ENCODE measurements at regions not wholly inside any gene's neighbourhood (a gene's known extent, or its start where the extent isn't known, plus 50 kb on each side); places are given as distances from the start of the nearest gene placed in this dataset.
"Not testable (repeated sequence)": the region's sequence is repeated elsewhere in the genome, so short reads cannot be mapped to it uniquely, and the experiment has no call there.

DNA sequence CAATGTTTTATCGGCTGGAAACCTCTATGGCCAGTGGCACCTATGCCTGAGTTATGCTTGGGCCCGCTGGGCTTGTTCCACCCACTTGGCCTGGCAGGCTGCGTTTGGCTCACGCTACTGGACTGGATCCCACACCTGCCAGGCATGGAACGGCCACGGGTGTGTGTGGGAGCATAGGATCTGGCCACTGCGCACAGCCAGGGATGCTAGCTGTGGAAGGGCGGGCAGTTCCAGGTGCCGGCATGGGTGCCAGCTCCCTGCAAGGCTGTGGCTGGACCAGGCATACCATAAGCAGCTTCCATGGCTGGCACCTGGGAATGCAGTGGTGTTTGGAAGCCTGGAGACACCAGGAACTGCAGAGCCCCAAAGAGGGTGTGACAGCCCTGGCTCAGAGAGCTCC lies 1063.9 kb upstream of the ACO1 start:
- intact Hi-C loops (cut with DNase I): no loop called here
- no peak for ATAC-seq
- no peak for DNase-seq (ENCODE audit: missing footprints)

DNA sequence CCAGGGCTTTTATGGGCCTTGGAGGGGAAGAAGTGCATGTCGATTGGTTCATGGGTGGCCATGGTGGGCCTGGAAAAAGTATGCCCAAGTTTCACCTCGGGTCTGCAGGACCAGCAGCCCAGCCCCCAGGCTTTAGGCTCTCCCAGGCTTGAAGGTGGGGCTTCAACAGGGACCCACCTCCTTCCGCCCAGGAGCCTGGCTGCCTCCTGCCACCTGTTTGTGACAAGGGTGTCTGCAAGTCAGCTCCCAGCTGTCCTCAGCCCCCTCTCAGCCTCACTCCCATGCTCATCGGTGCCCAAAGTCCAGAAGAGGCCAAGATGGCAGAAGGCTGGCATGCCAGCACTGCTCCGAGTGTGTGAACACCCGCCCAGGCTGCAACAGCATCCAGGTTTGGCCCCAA lies 1063.2 kb upstream of the ACO1 start:
- DNase-seq (ENCODE audit: missing footprints): no peak
- intact Hi-C loops (cut with DNase I): no loop called here
- no peak for ATAC-seq

DNA sequence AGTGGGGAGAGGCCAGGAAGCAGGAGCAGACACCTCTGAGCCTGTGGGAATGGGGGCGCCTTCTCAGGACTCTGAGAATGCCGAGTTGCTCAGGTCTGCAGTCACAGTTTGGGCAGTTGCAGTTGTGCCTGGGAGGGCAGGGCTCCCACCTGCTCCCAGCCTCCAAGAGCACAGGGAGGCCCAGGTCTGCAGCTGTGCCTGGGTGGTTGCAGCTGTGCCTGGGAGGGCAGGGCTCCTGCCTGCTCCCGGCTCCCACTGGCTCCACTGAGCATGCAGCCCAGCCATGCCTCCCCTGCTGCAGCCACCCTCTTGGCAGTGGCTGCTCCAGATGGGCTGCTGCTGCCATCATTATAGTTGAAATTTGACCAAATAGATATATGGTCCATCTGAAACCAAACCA lies 1062.8 kb upstream of the ACO1 start:
- no peak for DNase-seq (ENCODE audit: missing footprints)
- intact Hi-C loops (cut with DNase I): no loop called here
- ATAC-seq: no peak

DNA sequence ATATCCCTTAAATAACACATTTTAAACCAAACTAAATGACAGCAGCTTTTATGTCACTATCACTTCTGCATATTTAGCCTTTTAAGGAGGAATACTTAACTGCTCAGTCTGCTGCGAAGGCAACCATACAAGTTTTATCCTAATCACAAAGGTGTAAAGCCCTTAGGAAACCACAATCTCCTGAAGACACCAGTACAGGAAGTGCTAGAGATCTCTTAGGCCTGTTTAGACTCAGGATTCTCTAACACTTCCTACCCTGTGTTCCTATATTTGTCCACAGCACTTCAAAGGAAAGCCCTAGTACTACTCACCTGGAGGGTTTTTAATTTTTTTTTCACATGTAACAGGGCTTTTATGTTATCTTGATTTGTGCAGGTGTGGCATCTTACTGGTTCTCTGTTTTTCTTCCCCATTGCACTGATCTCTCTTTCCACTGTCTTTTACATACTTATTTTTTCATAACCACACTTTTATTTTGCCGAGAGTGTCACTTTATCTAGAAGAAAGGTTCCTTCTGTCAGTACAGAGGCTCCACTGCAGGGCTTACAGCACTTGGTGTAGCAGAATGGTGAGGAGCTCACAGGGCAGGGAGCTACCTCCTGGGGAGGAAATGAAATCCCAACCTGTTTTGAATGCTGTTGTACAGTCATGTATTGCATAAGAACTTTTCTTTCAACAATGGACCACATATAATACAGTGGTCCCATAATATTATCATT lies 1060.6 kb upstream of the ACO1 start:
- DNase-seq (ENCODE audit: missing footprints) (no peak), ATAC-seq (no peak)
- intact Hi-C loops (cut with DNase I): no loop called here

DNA sequence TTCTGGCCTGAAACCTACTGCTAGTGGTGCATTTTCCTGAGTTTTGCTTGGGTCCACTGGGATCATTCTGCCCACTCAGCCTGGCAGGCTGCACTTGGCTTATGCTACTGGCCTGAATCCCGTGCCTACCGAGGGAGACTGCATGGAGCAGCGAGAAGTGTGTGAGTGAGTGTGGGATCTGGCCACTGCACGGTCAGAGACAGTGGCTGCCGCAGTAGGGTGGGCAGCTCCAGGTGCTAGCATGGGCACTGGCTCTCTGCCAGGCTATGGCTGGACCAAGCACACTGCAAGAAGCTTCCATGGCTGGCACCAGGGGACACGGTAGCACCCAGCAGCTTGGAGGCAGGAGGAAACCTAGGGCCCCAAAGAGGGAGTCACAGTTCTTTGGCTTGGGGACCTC lies 1058.7 kb upstream of the ACO1 start:
- intact Hi-C loops (cut with DNase I): no loop called here
- ATAC-seq (no peak), DNase-seq (ENCODE audit: missing footprints) (no peak)

DNA sequence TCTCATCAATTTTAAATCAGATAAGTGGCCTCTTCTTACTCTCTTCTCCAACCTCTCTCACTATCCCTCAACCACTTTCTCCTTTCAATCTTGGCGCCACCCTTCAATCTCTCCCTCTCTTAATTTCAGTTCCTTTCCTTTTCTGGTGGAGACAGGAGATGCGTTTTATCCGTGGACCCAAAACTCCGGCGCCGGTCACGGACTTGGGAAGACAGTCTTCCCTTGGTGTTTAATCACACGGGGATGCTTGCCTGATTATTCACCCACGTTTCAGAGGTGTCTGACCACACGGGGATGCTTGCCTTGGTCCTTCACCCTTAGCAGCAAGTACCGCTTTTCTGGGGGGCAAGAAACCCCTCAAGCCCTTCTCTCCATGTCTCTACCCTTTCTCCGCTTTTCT lies 1057.6 kb upstream of the ACO1 start:
- DNase-seq (ENCODE audit: missing footprints); ATAC-seq; intact Hi-C loops (cut with DNase I): not testable (repeated sequence)

DNA sequence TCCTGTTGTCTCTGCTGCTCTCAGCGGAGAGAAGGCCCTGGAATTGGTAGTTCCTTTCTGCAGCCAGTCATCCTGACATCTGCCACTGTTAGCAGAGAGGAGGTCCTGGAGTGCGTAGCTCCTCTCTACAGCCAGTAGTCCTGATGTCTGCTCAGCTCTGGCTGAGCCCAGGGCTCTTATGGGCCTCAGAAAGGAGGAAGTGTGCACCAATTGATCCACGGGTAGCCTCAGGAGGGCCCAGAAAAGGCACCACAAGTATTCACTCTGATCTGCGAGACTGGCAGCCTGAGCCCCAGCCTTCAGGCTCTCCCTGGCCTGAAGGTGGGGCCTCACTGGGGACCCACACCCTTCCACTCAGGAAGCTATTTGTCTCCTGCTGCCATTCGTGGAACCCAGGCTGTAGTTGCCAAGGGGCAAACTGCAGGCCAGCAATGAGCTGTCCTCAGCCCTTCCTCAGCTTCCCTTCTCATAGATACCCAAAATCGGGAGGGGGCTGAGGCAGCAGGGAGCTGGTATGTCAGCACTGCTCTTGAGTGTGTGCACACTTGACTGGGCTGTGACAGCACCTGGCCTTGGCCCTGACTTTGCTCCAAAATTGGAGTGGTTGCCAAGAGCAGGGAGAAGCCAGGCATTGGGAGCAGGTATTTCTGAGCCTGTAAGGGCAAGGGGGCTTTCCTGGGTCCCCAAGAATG lies 1049.5 kb upstream of the ACO1 start:
- intact Hi-C loops (cut with DNase I): no loop called here
- ATAC-seq (no peak), DNase-seq (ENCODE audit: missing footprints) (no peak)

DNA sequence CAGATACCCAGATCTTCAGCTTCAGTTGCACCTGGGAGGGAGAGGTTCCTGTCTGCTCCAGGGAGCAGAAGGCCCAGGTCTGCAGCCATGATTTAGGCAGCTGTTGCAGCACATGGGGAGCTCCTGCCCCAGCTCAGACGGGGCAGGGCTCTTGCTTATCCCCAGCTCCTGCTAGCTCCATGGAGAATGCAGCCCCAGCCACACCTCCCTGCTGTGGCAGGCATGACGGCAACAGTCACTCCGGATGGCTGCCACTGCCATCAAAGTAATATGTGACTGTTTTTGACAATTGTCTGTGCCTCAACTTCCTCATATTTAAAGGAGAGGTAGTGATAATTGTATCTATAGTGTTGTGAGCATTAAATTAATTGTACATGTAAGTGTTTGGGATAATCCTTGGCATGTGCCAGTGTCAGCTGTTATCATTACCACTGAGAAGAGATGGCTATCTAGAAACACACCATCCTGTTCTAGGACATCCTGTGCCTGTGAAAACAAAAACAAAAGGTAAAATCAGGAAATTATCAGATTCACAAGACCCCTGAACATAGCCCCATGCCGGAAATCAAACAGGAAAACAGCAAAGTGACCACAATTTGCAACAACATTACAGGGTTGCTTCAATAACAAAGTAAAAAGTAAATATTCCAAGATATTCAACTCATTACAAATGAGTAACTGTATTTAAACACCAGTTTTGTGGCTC lies 1048.8 kb upstream of the ACO1 start:
- intact Hi-C loops (cut with DNase I): no loop called here
- DNase-seq (ENCODE audit: missing footprints) (no peak), ATAC-seq (no peak)

DNA sequence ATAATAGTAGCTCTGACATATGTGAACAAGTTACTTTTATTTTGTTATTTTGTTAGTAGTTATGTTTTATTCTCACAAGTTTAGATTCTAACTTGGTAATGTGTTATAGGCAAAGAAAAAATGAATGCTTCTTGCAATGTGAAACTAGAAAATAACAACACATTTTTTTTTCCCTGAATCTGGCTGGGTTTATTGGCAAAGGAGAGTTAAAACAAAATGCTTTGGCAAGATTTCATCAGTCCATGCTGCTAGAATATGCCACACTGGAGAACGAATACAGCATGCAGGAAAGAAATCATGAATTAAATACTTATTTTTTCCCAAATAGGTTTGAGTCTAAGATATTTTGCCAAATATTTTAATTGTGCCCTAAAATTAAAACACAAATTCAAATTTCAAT lies 1048.1 kb upstream of the ACO1 start:
- DNase-seq (ENCODE audit: missing footprints): no peak
- intact Hi-C loops (cut with DNase I): no loop called here

DNA sequence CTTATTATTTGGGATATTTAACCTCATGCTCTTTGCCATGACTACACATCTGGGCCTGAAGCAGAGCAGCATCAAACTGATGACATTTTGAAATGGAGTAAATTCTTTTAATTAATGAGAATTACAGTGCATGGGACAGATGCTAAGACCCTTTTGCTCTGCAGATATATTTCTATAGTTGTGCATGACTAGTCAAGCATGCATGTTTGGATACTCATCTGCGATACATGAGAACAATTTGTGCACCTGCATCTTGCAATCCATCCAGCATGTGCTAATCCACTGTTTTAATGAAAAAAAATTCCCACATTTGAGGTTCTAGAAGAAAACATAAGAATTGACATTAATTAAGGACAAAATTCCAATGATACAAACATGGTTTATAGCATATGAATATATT lies 1047.6 kb upstream of the ACO1 start:
- DNase-seq (ENCODE audit: missing footprints) (no peak), ATAC-seq (no peak)
- intact Hi-C loops (cut with DNase I): no loop called here

More for the DNA sequence above, 1048.1 kb upstream of the ACO1 start:
- ATAC-seq: no peak

DNA sequence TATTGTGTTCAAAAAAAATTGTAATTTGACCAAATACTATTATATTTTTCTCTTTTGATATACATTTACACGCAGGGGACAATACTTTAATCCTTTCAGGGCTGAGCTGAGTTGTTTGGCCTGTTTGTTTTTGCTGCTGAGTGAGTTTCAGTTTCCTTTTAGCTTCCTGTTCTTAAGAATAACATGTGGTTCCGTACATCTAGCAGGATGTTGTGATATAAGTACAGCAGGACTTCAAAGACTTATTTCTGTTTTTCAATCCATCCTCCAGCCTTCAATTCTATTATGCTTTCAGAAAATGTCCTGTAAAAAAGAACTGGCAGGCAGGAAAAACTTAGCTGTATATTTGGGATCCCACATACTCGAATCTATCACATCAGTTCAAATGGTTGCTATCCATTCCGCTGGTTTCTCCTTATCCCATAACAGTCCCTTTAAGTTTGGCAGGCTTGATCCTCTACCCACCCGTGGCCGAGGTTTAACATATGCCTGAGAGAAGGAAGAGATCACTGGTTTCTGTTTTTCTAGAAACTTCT lies 1037.3 kb upstream of the ACO1 start:
- ATAC-seq: no peak

DNA sequence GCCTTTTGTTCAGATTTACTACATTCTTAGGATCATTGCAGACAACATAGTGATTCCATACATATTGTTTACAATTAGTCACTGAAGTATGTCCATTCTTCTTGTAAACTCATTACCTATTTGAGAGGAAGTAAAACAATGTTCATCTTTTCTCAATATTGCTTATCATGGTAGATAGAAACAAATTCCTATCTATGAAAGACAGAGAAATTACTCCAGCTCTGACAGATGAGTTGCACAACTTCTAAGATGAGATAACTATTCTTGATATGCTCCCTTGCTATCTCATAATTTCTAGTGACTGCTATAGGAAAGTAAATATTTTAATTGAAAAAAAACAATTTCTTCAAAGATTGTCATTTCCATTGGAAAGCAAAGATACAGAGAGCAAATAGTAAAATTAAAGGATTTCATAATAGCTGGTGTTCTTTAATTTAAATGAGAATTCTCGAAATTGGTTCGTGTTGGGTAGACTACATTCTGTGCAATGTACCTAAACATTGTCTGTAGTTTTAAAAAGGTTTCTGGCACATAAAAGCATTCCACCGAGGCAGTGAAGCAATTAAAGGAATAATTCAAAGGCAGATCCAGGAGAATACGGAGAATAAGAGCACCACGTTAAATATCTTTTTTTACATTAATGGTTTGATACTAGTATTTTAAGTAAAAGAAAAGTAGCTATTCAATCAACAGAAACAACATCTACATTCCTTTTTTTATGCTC lies 1029.1 kb upstream of the ACO1 start:
- intact Hi-C loops (cut with DNase I): no loop called here
- no peak for ATAC-seq

More for the DNA sequence above, 1037.3 kb upstream of the ACO1 start:
- no peak for DNase-seq (ENCODE audit: missing footprints)
- intact Hi-C loops (cut with DNase I): no loop called here

DNA sequence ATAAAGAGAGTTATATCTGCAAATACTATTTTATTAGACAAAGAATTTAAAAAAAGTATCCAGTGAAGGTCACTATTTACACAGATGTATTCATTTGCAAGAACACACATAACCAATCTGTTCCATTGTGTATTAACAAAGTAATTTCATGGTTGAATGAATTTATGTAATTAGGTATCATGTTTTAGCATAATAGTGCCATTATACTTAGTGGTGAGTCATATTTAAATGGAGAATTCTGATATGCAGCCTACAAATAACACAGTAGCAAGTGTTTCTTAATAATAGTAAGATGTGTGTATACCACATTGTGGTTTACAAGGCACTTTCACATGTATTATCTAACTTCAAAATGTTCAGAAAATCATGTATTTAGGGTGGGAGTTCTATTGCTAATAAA lies 1028.5 kb upstream of the ACO1 start:
- no peak for ATAC-seq
- DNase-seq (ENCODE audit: missing footprints): no peak
- intact Hi-C loops (cut with DNase I): no loop called here

More for the DNA sequence above, 1029.1 kb upstream of the ACO1 start:
- DNase-seq (ENCODE audit: missing footprints): no peak

DNA sequence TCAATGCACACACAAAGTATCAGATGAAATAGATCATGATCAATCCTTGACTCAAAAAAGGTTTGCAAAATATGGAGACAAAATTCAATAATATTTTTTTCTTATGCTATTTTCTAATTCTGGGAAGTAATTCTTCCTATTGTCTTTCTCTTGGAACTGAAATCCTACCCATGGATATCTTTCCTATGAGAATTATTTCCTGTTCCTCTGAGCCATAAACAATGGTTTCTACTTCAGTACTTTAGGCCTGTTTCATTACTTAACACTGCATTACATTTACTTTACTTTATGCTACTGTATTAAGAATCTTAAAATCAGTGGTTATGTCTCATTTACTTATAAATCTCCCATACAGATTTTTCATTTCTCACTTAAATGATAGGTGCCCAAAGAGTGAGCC lies 1025.4 kb upstream of the ACO1 start:
- DNase-seq (ENCODE audit: missing footprints) (no peak), ATAC-seq (no peak)
- intact Hi-C loops (cut with DNase I): no loop called here

DNA sequence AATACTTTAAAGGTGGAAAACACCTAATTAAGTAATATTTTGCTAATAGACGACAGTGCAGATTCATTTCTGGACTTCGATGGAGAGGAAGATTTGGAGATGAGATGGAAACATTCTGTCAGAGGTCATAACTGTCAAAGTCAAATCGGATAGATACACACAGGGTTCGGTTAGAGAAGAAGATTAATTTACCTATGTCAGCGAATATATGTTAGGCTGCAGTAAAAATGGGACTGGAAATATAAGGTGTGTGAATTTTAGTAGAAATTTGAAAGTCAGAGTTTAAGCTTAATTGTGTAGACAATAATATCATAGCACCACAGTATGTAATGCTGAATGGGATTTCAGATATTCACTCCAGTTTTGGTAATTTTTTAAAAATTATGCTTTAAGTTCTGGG lies 1020.3 kb upstream of the ACO1 start:
- intact Hi-C loops (cut with DNase I): no loop called here
- no peak for ATAC-seq
- no peak for DNase-seq (ENCODE audit: missing footprints)

DNA sequence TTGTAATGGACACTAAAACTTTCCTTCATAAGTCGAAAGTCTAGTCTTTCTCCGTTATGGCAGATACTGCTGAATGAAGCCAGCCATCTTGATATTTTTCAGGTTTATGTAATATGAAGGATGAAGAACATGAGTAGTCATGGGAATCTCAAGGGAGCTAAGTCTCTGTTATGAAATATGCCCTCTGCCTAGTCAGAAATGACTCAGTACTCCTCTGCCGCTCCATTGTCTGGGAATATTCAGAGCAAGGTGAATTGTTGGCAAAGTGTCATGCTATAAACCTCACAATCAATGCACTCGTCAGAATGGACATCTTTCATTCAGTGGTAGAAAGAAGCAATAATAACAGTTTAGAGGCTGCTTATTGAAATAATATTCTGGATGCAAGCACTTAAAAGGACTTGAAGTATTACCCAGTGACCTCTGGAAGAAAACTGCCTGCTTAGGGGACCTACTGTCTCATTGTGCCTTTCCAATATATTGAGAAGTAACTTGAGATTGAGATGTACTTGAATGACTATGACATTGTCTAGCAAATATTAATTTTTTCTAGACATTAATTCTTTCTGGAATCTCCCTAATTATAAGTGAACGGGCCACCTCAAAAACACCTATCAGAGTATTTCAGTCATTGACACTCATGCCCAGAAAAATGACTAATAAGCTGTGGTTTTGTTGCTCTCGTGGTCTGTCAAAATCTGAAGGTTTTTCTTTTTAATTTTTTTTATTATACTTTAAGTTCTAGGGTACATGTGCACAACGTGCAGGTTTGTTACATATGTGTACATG lies 1011.5 kb upstream of the ACO1 start:
- ATAC-seq (no peak), DNase-seq (ENCODE audit: missing footprints) (no peak)
- intact Hi-C loops (cut with DNase I): no loop called here

DNA sequence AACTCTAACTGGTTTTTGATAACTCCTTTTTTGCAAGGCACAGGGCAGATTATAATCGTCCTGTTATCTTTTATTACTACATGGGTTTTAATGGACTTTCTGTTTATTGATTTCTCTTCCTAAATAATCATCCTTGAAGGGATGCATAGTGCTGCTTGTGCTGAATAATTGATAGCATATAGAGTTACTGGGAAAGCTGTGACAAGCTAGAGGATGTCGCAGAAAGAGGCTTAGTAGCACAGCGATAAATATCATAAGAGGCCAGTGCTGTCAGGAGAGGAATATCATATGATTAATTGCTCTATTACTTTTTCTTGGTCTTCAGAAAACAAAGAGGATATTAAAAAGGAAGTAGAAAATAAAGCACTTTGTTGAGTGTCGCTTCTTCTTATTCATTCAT lies 1007.1 kb upstream of the ACO1 start:
- intact Hi-C loops (cut with DNase I): no loop called here
- ATAC-seq (no peak), DNase-seq (ENCODE audit: missing footprints) (no peak)

DNA sequence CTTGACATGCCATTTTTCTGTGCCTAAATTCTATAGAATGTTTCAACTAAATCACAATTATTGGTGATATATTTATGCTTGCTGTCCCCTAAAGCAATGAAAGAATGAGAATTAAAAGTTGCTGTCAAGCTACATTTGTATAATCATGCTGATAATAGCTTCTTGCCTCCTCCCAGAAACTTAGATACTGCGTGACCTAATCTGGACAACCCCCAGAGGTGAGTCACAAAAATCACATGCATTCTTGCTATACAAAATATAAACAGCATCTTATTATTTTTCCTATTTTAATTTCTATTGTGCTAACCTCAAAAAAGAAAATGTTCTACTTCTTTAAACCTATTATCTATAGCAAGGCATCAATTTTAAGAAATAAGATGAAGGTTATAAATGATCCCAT lies 995.8 kb upstream of the ACO1 start:
- DNase-seq (ENCODE audit: missing footprints) (no peak), ATAC-seq (no peak)
- intact Hi-C loops (cut with DNase I): no loop called here

DNA sequence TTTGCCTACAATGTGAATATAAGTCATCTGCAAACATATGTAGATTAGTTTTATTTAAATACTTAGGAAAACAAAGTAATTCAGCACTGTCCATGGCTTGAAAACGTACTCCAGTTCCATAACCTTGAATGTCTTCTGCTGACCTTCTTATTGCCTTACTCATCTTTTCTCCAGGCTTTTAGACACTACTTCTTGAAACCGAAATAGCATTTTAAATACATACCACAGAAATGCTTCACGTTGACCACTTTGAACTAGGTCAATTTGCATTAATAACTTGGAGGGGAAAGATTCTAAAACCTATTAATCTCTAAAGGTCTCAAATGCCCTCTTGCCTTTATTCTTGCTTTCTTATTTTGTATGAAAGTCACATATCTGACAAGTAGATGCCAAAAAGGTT lies 995.4 kb upstream of the ACO1 start:
- ATAC-seq (no peak), DNase-seq (ENCODE audit: missing footprints) (no peak)
- intact Hi-C loops (cut with DNase I): no loop called here

All from Right ventricle myocardium inferior (tissue), 1 donor.